Omental fat pad (tissue), 3 donors: ENCODE measurements at regions not wholly inside any gene's neighbourhood (a gene's known extent, or its start where the extent isn't known, plus 50 kb on each side); places are given as distances from the start of the nearest gene placed in this dataset.

Source experiments
- ATAC-seq: fragments of 150-250 bp; one replicate; pipeline ENCODE4 v1.9.1; 2016; ENCODE audit warnings: mild to moderate bottlenecking, moderate library complexity; ENCODE audit not compliant: low FRiP score
- DNase-seq: peaks from one replicate; pipeline ENCODE4 v3.0.0-alpha.2; 2019; ENCODE audit warnings: low spot score
- TF ChIP-seq, protein P1 (sequence below), 3 donors: fragments of 450-650 bp; IDR thresholded peaks; one replicate each; pipeline ENCODE4 v1.5.1; 2016 to 2017; ENCODE audit warnings: antibody characterized with exemption in 3 of 3, mild to moderate bottlenecking in 3 of 3, moderate library complexity in 2 of 3

DNA sequence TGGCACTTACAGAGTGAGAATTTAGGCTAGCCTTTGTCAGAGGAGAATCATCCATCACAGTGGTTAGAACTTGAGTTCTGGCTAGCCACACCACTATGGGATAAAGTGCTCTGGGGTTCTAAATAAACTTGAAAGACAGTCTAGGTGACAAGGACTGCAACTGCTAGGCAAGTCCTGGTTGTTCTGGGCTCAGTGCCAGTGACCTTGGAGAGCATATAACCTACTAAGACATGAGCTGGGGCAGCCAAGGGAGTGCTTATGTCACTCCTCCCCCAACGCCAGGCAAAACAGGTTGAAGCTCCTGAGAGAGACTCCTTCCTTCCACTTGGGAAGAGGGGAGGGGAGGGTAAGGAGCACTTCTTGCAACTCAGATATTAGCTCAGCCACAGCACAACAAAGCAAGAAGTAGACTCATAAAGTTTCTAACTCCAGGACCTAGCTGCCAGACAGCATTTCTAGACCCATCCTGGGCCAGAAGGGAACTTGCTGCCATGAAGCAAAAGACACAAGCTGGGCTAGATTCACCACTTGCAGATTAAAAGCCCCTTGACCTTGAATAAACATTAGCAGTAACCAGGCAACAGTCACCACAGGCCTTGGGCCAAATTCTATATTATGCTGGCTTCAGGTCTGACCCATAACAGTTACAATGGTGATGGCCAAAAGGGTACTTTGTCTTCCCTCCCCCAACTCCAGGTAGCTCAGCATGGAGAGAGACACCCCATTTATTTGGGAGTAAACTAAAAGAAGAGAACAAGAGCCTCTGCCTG lies 963.7 kb downstream of the PLOD2 start:
- no peak for ATAC-seq
- TF ChIP-seq, protein P1, sequence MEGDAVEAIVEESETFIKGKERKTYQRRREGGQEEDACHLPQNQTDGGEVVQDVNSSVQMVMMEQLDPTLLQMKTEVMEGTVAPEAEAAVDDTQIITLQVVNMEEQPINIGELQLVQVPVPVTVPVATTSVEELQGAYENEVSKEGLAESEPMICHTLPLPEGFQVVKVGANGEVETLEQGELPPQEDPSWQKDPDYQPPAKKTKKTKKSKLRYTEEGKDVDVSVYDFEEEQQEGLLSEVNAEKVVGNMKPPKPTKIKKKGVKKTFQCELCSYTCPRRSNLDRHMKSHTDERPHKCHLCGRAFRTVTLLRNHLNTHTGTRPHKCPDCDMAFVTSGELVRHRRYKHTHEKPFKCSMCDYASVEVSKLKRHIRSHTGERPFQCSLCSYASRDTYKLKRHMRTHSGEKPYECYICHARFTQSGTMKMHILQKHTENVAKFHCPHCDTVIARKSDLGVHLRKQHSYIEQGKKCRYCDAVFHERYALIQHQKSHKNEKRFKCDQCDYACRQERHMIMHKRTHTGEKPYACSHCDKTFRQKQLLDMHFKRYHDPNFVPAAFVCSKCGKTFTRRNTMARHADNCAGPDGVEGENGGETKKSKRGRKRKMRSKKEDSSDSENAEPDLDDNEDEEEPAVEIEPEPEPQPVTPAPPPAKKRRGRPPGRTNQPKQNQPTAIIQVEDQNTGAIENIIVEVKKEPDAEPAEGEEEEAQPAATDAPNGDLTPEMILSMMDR (IDR thresholded peaks at IDR 0.05): no peak
- DNase-seq: no peak

DNA sequence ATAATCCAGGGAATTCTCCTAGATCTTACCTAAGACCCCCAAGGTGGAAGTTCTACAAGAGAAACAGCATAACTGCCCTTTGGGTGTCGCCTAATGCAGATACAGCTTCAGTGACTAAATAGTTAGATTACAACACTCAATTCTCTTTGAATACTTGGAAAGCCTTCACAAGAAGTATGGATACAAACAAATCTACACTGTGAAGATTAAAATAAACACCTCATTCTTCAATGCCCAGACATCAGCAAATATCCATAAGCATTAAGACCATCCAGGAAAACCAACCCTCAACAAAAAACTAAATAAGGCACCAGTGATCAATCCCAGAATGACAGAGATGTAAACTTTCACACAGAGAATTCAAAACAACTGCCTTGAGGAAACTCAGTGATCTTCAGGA lies 963.2 kb downstream of the PLOD2 start:
- no peak for DNase-seq
- TF ChIP-seq, protein P1 (IDR thresholded peaks at IDR 0.05): no peak

DNA sequence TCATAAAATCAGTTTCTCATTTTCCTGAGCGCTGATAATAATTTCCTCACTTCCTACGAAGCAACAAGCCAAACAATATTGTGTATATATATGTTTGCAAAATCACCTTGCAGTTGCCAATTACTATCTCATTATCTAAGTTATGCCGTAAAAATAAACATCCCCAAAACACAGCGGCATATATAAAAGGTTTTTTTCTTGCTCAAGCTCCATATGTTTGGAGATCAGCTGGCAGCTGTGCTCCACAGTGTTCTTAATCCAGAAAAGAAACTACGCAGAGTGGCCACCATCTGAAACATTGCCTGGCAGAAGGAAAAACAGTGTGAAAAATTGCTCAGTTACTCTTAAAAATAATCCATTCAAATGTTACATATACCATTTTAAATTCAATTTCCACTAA lies 951.4 kb downstream of the PLOD2 start:
- ATAC-seq (no peak), DNase-seq (no peak)
- TF ChIP-seq, protein P1 (IDR thresholded peaks at IDR 0.05): no peak

More for the DNA sequence above, 963.2 kb downstream of the PLOD2 start:
- no peak for ATAC-seq

DNA sequence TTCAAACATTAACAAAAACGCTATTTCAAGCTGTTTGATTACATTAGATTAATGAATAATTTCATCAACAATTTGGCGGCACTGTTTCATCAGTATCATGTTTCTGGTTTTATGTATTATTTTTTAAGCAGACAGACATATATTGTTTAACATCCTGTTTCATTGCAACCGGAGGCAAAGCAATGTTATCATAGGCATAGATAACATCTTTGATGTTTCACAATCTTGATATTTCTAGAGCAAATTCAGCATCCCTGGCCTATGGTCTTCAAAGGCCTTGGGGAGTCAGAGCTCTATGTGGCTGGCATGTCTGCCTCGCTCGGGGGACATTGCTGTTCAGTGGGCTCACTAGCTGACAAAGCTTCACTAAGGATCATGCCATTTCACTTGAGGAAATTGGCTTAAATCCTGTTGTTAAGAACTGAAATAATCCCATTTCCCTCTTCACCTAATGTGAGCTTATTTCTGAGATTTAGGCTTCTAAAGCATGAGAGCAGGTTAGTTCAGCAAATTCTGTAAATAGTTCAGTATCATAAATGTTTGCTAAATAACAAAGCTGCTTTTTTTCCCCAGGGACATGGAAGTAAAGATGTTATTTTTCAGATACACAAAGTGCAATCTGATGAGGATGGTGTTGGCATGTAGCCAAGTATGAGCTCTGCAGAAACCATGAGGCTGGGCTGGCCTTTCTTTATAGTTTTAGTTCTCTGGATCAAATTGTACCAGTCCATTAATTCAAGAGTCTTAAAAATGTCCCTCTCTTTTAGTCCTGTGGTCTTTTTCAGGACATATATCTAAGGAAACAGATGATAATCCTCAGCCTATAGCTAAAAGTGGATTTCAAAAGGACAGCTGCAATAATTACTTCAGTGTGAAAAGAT lies 941.4 kb downstream of the PLOD2 start:
- DNase-seq (no peak), ATAC-seq (no peak)
- TF ChIP-seq, protein P1 (IDR thresholded peaks at IDR 0.05): no peak

DNA sequence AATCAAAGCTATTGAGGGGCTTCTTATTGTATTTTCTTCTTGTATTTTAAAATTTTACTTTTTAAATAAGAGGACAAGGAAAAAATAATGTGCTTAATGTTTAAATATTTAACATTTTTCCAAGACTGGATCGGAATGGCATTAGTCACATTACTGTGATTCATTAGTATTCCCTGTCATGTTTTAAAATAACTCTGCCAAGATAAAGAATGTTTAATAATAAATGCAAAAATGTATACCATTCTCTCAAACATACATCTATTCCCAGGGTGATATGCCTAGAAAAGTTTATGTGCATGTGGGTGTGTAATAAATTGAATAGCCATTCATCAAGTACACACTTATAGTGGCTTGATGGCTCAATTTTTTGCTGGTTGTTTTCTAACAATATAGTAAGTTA lies 936.1 kb downstream of the PLOD2 start:
- no peak for ATAC-seq
- TF ChIP-seq, protein P1 (IDR thresholded peaks at IDR 0.05): no peak
- no peak for DNase-seq

DNA sequence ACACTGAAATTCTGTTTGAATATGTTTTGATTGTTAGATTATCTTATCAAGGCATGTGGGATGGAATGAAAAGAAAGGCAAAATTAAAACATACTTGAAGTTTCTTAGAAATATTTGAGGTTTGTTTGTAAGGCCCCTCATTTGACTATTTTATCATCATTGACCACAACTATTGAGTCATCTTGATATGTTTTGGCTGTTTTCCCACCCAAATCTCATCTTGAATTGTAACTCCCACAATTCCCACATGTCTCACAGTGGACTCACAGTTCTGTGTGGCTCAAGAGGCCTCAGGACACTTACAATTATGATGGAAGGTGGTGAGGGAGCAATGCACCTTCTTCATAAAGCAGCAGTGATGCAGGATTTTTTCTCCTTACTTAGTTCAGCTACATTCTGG lies 917.1 kb downstream of the PLOD2 start:
- DNase-seq: no peak
- ATAC-seq: no peak
- TF ChIP-seq, protein P1 (IDR thresholded peaks at IDR 0.05): no peak
